Mammary epithelial cell (primary cell): ENCODE measurements at regions not wholly inside any gene's neighbourhood (a gene's known extent, or its start where the extent isn't known, plus 50 kb on each side); places are given as distances from the start of the nearest gene placed in this dataset.

Experiments used
- CTCF ChIP-seq, 2 donors: IDR thresholded peaks in 1 of 2; conservative IDR thresholded peaks in 1 of 2; 2 replicates each; pipeline ENCODE4 v1.5.1; 2011 to 2012; ENCODE audit warnings: inconsistent platforms in 2 of 2, low read length in 2 of 2, mild to moderate bottlenecking in 2 of 2, control low read depth in 1 of 2, low read depth in 1 of 2; ENCODE audit not compliant: insufficient read depth in 1 of 2; ENCODE audit errors: extremely low read depth in 1 of 2
- EZH2 ChIP-seq: IDR thresholded peaks from 2 replicates; pipeline ENCODE4 v1.6.1; 2012; ENCODE audit warnings: low read length, inconsistent platforms, borderline replicate concordance

GRCh38 chr16:87199901-87200300 lies 117.3 kb downstream of the C16orf95 start:
- TF ChIP-seq CTCF (conservative IDR thresholded peaks at IDR 0.05 in 1 of 2, IDR thresholded peaks at IDR 0.05 in 1 of 2; ENCODE audit: extremely low read depth in 1 of 2, insufficient read depth in 1 of 2, low read depth in 1 of 2, low read length in 2 of 2) (no peak), EZH2 (no peak)
